Ammon's horn (tissue), 1 donor: ENCODE measurements at regions not wholly inside any gene's neighbourhood (a gene's known extent, or its start where the extent isn't known, plus 50 kb on each side); places are given as distances from the start of the nearest gene placed in this dataset.
A peak's percentile ranks its signal among the peaks of the same experiment; 100 is the strongest.

Experiments
- DNase-seq: peaks from one replicate; pipeline ENCODE4 v3.0.0-alpha.2; 2016; ENCODE audit warnings: low spot score

DNA sequence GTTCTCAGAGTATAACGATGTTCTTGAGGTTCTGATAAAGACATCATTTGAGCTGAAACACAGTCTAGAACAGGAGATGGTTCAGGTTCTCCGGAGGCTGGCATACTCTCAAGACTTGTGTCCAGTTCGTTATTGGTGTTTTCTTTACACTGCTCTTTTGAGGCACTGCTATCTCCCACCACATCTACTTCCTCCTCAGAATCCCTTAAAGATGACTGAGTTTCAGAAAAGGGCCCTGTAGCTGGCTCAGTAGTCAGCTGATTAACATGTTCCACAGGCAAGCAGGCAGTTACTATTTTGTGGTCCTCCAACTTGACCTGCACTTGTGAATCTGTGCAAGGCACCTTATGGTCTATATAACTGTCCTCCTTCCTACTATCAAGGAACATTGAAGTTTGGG is 50.2 kb downstream of the ZZZ3 start:
- no peak for DNase-seq

- peak; percentile 24 for DNase-seq
Observed at GRCh38 chr1:77631751-77632150, 50.7 kb downstream of the ZZZ3 start.

DNA sequence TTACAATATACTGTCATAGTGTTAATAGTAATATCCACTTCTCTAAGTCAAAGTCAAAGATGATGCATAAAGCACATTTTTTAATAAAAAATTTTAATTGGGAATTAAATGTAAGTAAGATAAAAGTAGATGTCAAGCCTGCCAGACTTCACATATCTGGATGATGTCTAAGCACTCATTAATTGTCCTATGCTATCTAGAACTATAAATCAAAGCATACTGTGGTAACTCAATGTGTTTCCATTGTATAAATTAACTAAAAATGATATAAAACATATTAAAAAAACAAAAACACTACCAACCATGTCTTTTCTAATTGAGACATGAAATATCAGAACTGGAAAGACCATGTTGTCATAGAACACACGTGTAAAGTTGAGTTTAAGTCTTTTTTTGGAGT is 51.2 kb downstream of the ZZZ3 start:
- no peak for DNase-seq

GRCh38 chr1:77627978-77628570 is 54.4 kb downstream of the ZZZ3 start:
- DNase-seq = no peak

DNA sequence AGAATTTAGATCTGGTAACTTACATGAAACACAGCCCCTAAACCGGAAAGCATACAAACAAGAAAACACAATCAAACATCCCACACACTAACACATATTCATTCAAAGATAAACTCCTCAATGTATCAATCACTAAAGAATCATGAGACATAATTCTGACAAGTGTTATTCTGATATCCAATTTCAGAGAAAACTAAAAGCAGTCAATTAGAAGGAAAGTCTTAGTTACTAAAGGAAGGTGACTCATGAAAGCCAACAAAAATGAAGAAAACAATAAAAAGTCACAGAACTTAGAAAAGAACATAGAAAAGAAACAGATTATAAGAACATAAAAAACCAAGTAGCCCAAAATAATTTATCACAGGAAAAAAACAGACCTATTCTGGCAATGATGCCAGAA is 57.2 kb downstream of the ZZZ3 start:
- DNase-seq = no peak

DNA sequence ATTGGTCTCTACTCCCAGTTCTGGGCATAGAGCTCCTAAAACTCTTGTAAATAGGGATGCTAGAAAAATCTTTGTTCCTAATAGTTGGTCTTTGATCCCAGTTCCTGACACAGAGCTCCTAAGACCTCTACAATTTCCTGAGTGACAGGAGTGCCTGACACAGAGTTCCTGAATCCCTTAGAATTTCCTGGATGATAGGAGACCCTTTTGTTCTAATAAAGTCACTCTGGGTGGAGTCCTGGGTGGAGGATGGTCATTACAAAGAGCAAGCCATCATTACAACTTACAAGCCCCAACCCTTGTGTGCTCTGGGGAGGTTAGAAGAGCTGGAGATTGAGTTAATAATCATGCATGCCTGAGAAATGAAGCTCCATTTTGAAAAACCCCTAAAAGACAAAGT is 58.4 kb downstream of the ZZZ3 start:
- no peak for DNase-seq

DNA sequence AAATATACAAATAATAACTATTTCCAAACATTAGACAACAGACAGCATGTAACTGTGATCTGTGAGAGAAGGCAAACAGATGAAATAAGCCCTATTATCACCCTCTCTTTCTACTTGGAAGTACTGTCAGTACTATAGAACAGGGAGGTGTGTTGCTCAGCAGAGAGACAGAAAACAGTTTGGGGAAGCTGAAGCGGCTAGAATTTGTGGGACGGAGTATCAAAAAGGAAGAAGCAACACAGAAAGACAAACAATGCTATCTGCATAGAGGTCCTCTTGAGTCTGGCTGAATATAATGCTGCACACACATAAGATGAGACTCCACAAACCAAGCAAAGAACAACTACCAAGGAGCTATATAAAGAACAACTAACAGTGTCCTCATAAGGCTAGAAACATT is 59.4 kb downstream of the ZZZ3 start:
- peak; percentile 21 for DNase-seq

GRCh38 chr1:77620273-77620672 is 62.2 kb downstream of the ZZZ3 start:
- DNase-seq = no peak

DNA sequence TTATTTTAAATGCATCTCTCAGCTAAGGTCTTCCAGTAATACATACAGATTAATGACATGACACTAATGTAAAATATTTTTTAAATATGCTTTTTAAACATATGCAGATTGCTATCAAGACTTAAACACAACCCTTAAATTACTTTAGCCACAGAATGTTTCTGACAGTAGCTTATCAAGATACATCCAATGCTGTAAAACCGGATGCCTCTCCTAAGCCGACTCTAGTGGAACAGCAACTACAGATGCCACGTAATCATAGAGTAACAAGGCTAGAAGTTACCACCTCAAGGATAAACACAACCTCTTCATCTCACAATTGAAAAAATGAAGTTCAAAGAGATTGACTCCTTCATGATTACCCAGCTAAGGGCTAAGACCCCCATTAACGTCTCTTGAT is 68.4 kb downstream of the ZZZ3 start:
- no peak for DNase-seq
